ENCODE measurements at regions not wholly inside any gene's neighbourhood (a gene's known extent, or its start where the extent isn't known, plus 50 kb on each side); places are given as distances from the start of the nearest gene placed in this dataset.

- 94% methylated on average over 2 of the region's 2 CpGs; no CpG with 5 or more reads in 1 of the 2 experiments for WGBS, 2 experiments (ENCODE audit: extremely low coverage in 1 of 2, insufficient coverage in 1 of 2, insufficient read length in 1 of 2, insufficient replicate concordance in 2 of 2, low coverage in 1 of 2, low lambda C conversion rate in 2 of 2, missing lambda C conversion rate in 1 of 2)
- H3K79me2 ChIP-seq (ENCODE audit: control insufficient read depth in 1 of 2, insufficient read depth in 2 of 2, low read length in 2 of 2) = no peaks in the 10 kb centered on the region
- no peak overlapping the region for H3K9ac ChIP-seq (replicated peaks in 1 of 4; ENCODE audit: extremely low read depth in 1 of 4, low read depth in 3 of 4, low read length in 3 of 4)
- H4K5ac ChIP-seq (ENCODE audit: insufficient read length, low read depth, low read length) = no peak overlapping the region
- DNase-seq (ENCODE audit: low read depth in 1 of 2, low spot score in 2 of 2) = peak in 1 of 2 experiments; percentile 39
- H2AK5ac ChIP-seq (ENCODE audit: low read depth, low read length) = no peak overlapping the region
- no peaks in the 10 kb centered on the region for H3K9me3 ChIP-seq (ENCODE audit: insufficient read depth in 2 of 2, low read depth in 1 of 2, low read length in 1 of 2)
- no peak overlapping the region for H2BK120ac ChIP-seq (replicated peaks; ENCODE audit: low read depth, low read length)
- no peak overlapping the region for H4K91ac ChIP-seq (replicated peaks; ENCODE audit: insufficient read length, low read length)
- H3K23me2 ChIP-seq (ENCODE audit: low read depth, low read length) = peaks cover 4% of the 10 kb centered on the region; the same call in 1 of the 2 replicates
- 0 out of 2 replicates have a peak overlapping the region, but pooled peaks have one; percentile 33 for H2BK15ac ChIP-seq (ENCODE audit: low read length)
- no peak overlapping the region for H3K14ac ChIP-seq (ENCODE audit: insufficient read length)
- H2BK12ac ChIP-seq (ENCODE audit: low read depth, low read length) = no peak overlapping the region
- no peaks in the 10 kb centered on the region; a peak in 1 of 7 replicates for H3K4me1 ChIP-seq (replicated peaks in 1 of 4; ENCODE audit: control insufficient read depth in 3 of 4, insufficient read depth in 4 of 4, low read length in 3 of 4)
- no peak overlapping the region for H3K4me2 ChIP-seq (ENCODE audit: insufficient read depth in 1 of 2, low read depth in 2 of 2, low read length in 2 of 2)
- H4K8ac ChIP-seq (ENCODE audit: extremely low read depth, insufficient read depth, low read length) = no peak overlapping the region
- no peak overlapping the region for H2BK5ac ChIP-seq (ENCODE audit: low read depth, low read length)
- H2AFZ ChIP-seq (ENCODE audit: low read length) = no peak overlapping the region
- no peaks in the 10 kb centered on the region for H3K36me3 ChIP-seq (ENCODE audit: control insufficient read depth in 2 of 4, insufficient read depth in 4 of 4, low read length in 3 of 4)
- H2BK20ac ChIP-seq (ENCODE audit: low read length) = no peak overlapping the region
- no peaks in the 10 kb centered on the region for H4K20me1 ChIP-seq (replicated peaks in 1 of 2; ENCODE audit: control insufficient read depth in 1 of 2, insufficient read depth in 2 of 2, low read length in 2 of 2)
- no peak overlapping the region for H3K18ac ChIP-seq (ENCODE audit: extremely low read depth, low read length)
- FAIRE-seq = no peak
- H3K56ac ChIP-seq (replicated peaks; ENCODE audit: insufficient read length, low read depth, low read length) = no peak overlapping the region
- no peak overlapping the region for H3K4ac ChIP-seq (replicated peaks; ENCODE audit: insufficient read length, low read depth, low read length)
- no peak overlapping the region for H3K4me3 ChIP-seq (ENCODE audit: extremely low read depth in 1 of 4, insufficient read depth in 2 of 4, low read depth in 3 of 4, low read length in 4 of 4)
- no peak overlapping the region for H3K27ac ChIP-seq (ENCODE audit: low read depth, low read length)
- no peaks in the 10 kb centered on the region for H3K79me1 ChIP-seq (ENCODE audit: low read depth, low read length)
- no peaks in the 10 kb centered on the region for H3K27me3 ChIP-seq (replicated peaks in 1 of 4; ENCODE audit: control insufficient read depth in 3 of 4, extremely low read depth in 1 of 4, insufficient read depth in 3 of 4, low read length in 3 of 4)
- H3K23ac ChIP-seq (ENCODE audit: insufficient read length) = no peak overlapping the region
- ChIA-PET POLR2A (ENCODE audit: partially characterized antibody) (no interaction called here), CTCF (ENCODE audit: partially characterized antibody) (interaction anchor here (0.6 to 2.3 kb wide), 8 partner anchors 16 to 302 kb away, joined by 3 to 10 read pairs (median 6); no protein-coding TSS in a partner anchor)
- no peak for TF ChIP-seq TAF7 (optimal IDR thresholded peaks at IDR 0.05; ENCODE audit: borderline replicate concordance, low read depth, low read length)
- TF ChIP-seq SIRT6 (IDR thresholded peaks at IDR 0.05; ENCODE audit: low read length) = no peak
- TF ChIP-seq ASH2L (IDR thresholded peaks at IDR 0.05; ENCODE audit: low read length) = no peak
- TF ChIP-seq JUN (IDR thresholded peaks at IDR 0.05; ENCODE audit: low read depth, low read length) = no peak
- no peak for TF ChIP-seq RNF2 (IDR thresholded peaks at IDR 0.05; ENCODE audit: borderline replicate concordance, low read depth, low read length, missing control alignments, poor library complexity, severe bottlenecking)
- TF ChIP-seq GTF2F1 (IDR thresholded peaks at IDR 0.05; ENCODE audit: borderline replicate concordance, low read depth, low read length) = no peak
- TF ChIP-seq CTBP2 (IDR thresholded peaks at IDR 0.05; ENCODE audit: borderline replicate concordance, insufficient read depth, insufficient read length, low read length) = no peak
- TF ChIP-seq NANOG (IDR thresholded peaks at IDR 0.05; ENCODE audit: insufficient read depth, low read depth, low read length, poor library complexity, severe bottlenecking) = no peak
- TF ChIP-seq SP2 (IDR thresholded peaks at IDR 0.05; ENCODE audit: low read length) = no peak
- no peak for TF ChIP-seq SRF (IDR thresholded peaks at IDR 0.05; ENCODE audit: low read depth, low read length)
- no peak for TF ChIP-seq JUND (IDR thresholded peaks at IDR 0.05; ENCODE audit: low read length)
- TF ChIP-seq KDM5A (IDR thresholded peaks at IDR 0.05; ENCODE audit: low read length) = no peak
- no peak for TF ChIP-seq HDAC2 (IDR thresholded peaks at IDR 0.05; ENCODE audit: borderline replicate concordance in 1 of 2, low read depth in 2 of 2, low read length in 2 of 2)
- no peak for TF ChIP-seq BRCA1 (IDR thresholded peaks at IDR 0.05; ENCODE audit: low read depth, low read length)
These were observed 94.7 kb upstream of the ZNF618 start for GRCh38 chr9:113781381-113781780.
